K562 (cell line): ENCODE measurements at regions not wholly inside any gene's neighbourhood (a gene's known extent, or its start where the extent isn't known, plus 50 kb on each side); places are given as distances from the start of the nearest gene placed in this dataset.

ENCODE experiments used
- ATAC-seq: fragments of 200-7000 bp; cut with Tn5 transposase; 3 replicates; pipeline ENCODE4 v1.9.1; 2020; ENCODE audit warnings: moderate library complexity
- BruUV-seq: library from RNA; stranded (reverse); fragments of 400-500 nt; replicated peaks from 2 replicates; lab custom pipeline; 2021; lab: Mats Ljungman, UMichigan
- CTCF ChIA-PET: fragments of 300-600 bp; formaldehyde crosslinking; extraction: SDS; loops from one replicate; lab custom pipeline; 2021; ENCODE audit warnings: low intra/inter-chr PET ratio; lab: Yijun Ruan, JAX
- POLR2A ChIA-PET: fragments of 300-600, 350-650 bp; sonication (Branson Sonifier 250); formaldehyde crosslinking; extraction: SDS; loops from one replicate; lab custom pipeline; 2021; ENCODE audit warnings: antibody characterized with exemption, inconsistent platforms; lab: Yijun Ruan, JAX
- DNase-seq, 4 experiments: peaks; one replicate each; pipeline versions ENCODE4 v3.0.0 to v3.0.0-alpha.2; 2011 to 2018; ENCODE audit warnings: low spot score in 3 of 4, mixed read lengths in 3 of 4; ENCODE audit errors: extremely low read depth in 1 of 4
- FAIRE-seq: peaks from 2 replicates; lab custom pipeline; 2011; peaks lifted over from hg19 to GRCh38; lab: Jason Lieb, UNC
- H2AFZ ChIP-seq: 2 replicates; pipeline ENCODE4 v1.6.0; 2011; ENCODE audit warnings: low read depth, low read length, control low read depth, inconsistent platforms
- H3K27ac ChIP-seq: fragments of 200-600 bp; 3 replicates; pipeline ENCODE4 v1.8.0; 2011; ENCODE audit warnings: low read depth, mild to moderate bottlenecking, control low read depth, inconsistent platforms, low read length, moderate library complexity, mixed read lengths; ENCODE audit errors: extremely low read depth
- H3K27me3 ChIP-seq, 2 experiments: fragments of 300-600 bp in 1 of 2; 2 replicates in 1 of 2; 3 replicates in 1 of 2; pipeline versions ENCODE4 v1.6.0 to v1.8.0; 2011; ENCODE audit warnings: inconsistent platforms in 2 of 2, low read length in 2 of 2, mild to moderate bottlenecking in 1 of 2, mixed read lengths in 1 of 2, moderate library complexity in 1 of 2; ENCODE audit not compliant: control insufficient read depth in 2 of 2, insufficient read depth in 2 of 2
- H3K36me3 ChIP-seq: fragments of 300-600 bp; 3 replicates; pipeline ENCODE4 v1.8.0; 2011; ENCODE audit warnings: mild to moderate bottlenecking, low read length, inconsistent platforms; ENCODE audit not compliant: control insufficient read depth, insufficient read depth
- H3K4me1 ChIP-seq, 2 experiments: fragments of 200-600 bp in 1 of 2; replicated peaks in 1 of 2; 2 replicates in 1 of 2; 3 replicates in 1 of 2; pipeline versions ENCODE4 v1.5.1 to v1.8.0; 2011; ENCODE audit warnings: inconsistent platforms in 2 of 2, low read length in 2 of 2, mild to moderate bottlenecking in 1 of 2, mixed read lengths in 1 of 2, moderate library complexity in 1 of 2; ENCODE audit not compliant: control insufficient read depth in 2 of 2, insufficient read depth in 2 of 2
- H3K4me2 ChIP-seq: 2 replicates; pipeline ENCODE4 v1.6.1; 2011; ENCODE audit warnings: low read length, control low read depth, inconsistent platforms, mixed read lengths; ENCODE audit not compliant: insufficient read depth
- H3K4me3 ChIP-seq: fragments of 200-600 bp; sonication (generic), shearing (Covaris generic); 2 replicates; pipeline ENCODE4 v1.5.1; 2016; ENCODE audit warnings: control low read depth, inconsistent platforms
- H3K79me2 ChIP-seq: fragments of 200-600 bp; 3 replicates; pipeline ENCODE4 v1.8.0; 2011; ENCODE audit warnings: low read length, inconsistent platforms; ENCODE audit not compliant: control insufficient read depth, insufficient read depth
- H3K9ac ChIP-seq, 2 experiments: 2 replicates each; pipeline versions ENCODE4 v1.6.0 to v1.6.1; 2011; ENCODE audit warnings: low read depth in 2 of 2, low read length in 2 of 2, control low read depth in 1 of 2, inconsistent platforms in 1 of 2, mild to moderate bottlenecking in 1 of 2, mixed read lengths in 1 of 2; ENCODE audit not compliant: insufficient read depth in 1 of 2
- H3K9me1 ChIP-seq: one replicate; pipeline ENCODE4 v1.6.0; 2011; ENCODE audit warnings: inconsistent platforms, mild to moderate bottlenecking, low read length, moderate library complexity; ENCODE audit not compliant: control insufficient read depth, insufficient read depth
- H3K9me3 ChIP-seq: replicated peaks from 2 replicates; pipeline ENCODE4 v1.5.1; 2011; ENCODE audit warnings: low read depth, low read length, inconsistent platforms; ENCODE audit not compliant: control insufficient read depth, insufficient read depth
- H4K20me1 ChIP-seq: replicated peaks from 2 replicates; pipeline ENCODE4 v1.6.1; 2011; ENCODE audit warnings: low read length, inconsistent platforms, mixed read lengths; ENCODE audit not compliant: control insufficient read depth, insufficient read depth
- ARID2 ChIP-seq: fragments of 450-650 bp; IDR thresholded peaks from 2 replicates; pipeline ENCODE4 v1.6.1; 2017; ENCODE audit warnings: antibody characterized with exemption, mild to moderate bottlenecking
- ETS2 ChIP-seq: IDR thresholded peaks from 2 replicates; pipeline ENCODE4 v1.6.1; 2016; ENCODE audit warnings: borderline replicate concordance, missing genetic modification characterization, mild to moderate bottlenecking, moderate library complexity, missing compliant biosample characterization; ENCODE audit not compliant: poor library complexity, severe bottlenecking
- FOXO4 ChIP-seq: fragments of 450-650 bp; formaldehyde crosslinking; IDR thresholded peaks from 2 replicates; pipeline ENCODE4 v1.4.0; 2020; ENCODE audit warnings: mild to moderate bottlenecking, moderate library complexity
- NFXL1 ChIP-seq: fragments of 450-650 bp; formaldehyde crosslinking; IDR thresholded peaks from 2 replicates; pipeline ENCODE4 v1.4.0; 2021; ENCODE audit warnings: mild to moderate bottlenecking
- OTX1 ChIP-seq: fragments of 450-650 bp; formaldehyde crosslinking; IDR thresholded peaks from 2 replicates; pipeline ENCODE4 v1.4.0; 2022; ENCODE audit warnings: mild to moderate bottlenecking
- ZBTB1 ChIP-seq: sonication (generic); formaldehyde crosslinking; IDR thresholded peaks from 2 replicates; pipeline ENCODE4 v1.8.1; 2023; ENCODE audit warnings: missing genetic modification reagents, low read depth, mild to moderate bottlenecking, borderline replicate concordance
- ZNF347 ChIP-seq: fragments of 450-650 bp; formaldehyde crosslinking; IDR thresholded peaks from 2 replicates; pipeline ENCODE4 v1.4.0; 2020; ENCODE audit warnings: low read depth, mild to moderate bottlenecking, moderate library complexity
- ZNF507 ChIP-seq: conservative IDR thresholded peaks from 2 replicates; pipeline ENCODE4 v1.6.1; 2017; ENCODE audit warnings: missing genetic modification characterization, missing compliant biosample characterization
- WGBS: fragments of 100-300 bp; shearing (Covaris generic); methylation state at CpG from one replicate; pipeline ENCODE4 v1.1.6; 2016; ENCODE audit warnings: low coverage, mixed read lengths; ENCODE audit not compliant: insufficient coverage; ENCODE audit errors: missing lambda C conversion rate; 5-methylcytosine and 5-hydroxymethylcytosine counted together
- in situ Hi-C: fragments of 300-500 bp; cut with MboI; formaldehyde crosslinking; loops from 4 replicates; pipeline ENCODE4 v1.15.0; 2018; ENCODE audit warnings: inconsistent platforms, mixed read lengths
- intact Hi-C: fragments of 100-400 bp; cut with micrococcal nuclease; formaldehyde crosslinking; loops from 2 replicates; pipeline ENCODE4 v1.14.2; 2022

GRCh38 chr13:73616861-73617260, 517.3 kb downstream of the KLF12 start:
- in situ Hi-C loops, result no loop called here
- H3K27me3 ChIP-seq, result peaks cover 3 to 6% of the 10 kb centered on the region in 2 experiments; a peak in 2 of 5 replicates
- WGBS, result 0% methylated on average over 2 of the region's 3 CpGs
- H2AFZ ChIP-seq, result no peak overlapping the region
- ATAC-seq (no peak), DNase-seq (no peak), FAIRE-seq (no peak)
- ChIA-PET CTCF (no interaction called here), POLR2A (no interaction called here)
- no peak overlapping the region for H3K4me3 ChIP-seq
- no peak overlapping the region for H3K27ac ChIP-seq
- H3K79me2 ChIP-seq, result no peaks in the 10 kb centered on the region
- BruUV-seq, result no TSS peak
- H3K4me2 ChIP-seq, result no peak overlapping the region
- no peaks in the 10 kb centered on the region for H3K4me1 ChIP-seq
- no peak for TF ChIP-seq ZNF347 (CRISPR knock-in tag)
- intact Hi-C loops, result no loop called here
- H4K20me1 ChIP-seq, result no peaks in the 10 kb centered on the region
- no peak overlapping the region for H3K9ac ChIP-seq
- no peaks in the 10 kb centered on the region for H3K9me3 ChIP-seq
- no peaks in the 10 kb centered on the region for H3K36me3 ChIP-seq
- H3K9me1 ChIP-seq, result no peaks in the 10 kb centered on the region

DNA sequence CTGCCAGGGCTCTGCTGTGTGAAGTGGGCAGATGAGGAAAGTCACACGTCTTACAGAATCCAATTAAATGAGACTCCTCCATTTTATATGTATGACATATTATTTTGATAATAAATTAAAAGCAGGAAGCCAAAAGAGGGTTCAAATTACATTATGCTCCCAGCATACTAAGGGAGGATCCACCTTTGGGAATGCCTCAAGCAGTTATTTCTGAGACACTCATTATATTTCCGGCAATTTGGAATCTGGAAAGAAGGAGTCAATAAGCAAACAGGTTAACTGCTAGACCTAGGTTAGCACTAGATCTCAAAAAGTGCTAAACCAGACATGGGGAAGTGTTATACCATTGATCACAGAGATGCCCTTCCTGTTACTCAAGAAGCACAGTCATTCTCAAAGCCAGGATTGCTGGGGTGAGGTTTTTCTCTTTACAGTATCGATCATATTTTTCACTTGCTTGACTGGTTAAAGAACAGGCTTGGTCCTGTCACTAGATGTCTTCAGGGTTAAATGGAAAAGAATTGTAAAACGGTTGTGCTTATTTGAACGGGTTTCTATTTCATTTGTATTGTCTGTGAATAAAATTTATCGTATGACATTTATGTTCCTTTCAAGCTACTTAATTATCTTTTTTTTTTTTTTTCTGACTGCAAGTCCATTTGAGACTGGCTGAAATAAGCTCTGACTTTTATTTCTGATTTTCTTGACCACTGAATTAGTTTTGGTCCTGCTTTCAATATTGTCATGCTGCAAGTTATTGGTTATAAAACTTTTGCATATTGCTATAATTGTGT, 523.2 kb downstream of the KLF12 start:
- no peaks in the 10 kb centered on the region for H3K4me1 ChIP-seq
- ChIA-PET POLR2A (no interaction called here), CTCF (no interaction called here)
- in situ Hi-C loops (no loop called here), intact Hi-C loops (no loop called here)
- H3K36me3 ChIP-seq, result no peaks in the 10 kb centered on the region
- H4K20me1 ChIP-seq, result no peaks in the 10 kb centered on the region
- H3K4me2 ChIP-seq, result no peak overlapping the region
- TF ChIP-seq ZNF507 (tag) (no peak), ETS2 (no peak), ARID2 (no peak), ZBTB1 (CRISPR knock-in tag) (no peak), OTX1 (CRISPR knock-in tag) (no peak), FOXO4 (CRISPR knock-in tag) (no peak), NFXL1 (no peak)
- H3K79me2 ChIP-seq, result no peaks in the 10 kb centered on the region
- ATAC-seq, result no peak
- no peak overlapping the region for H2AFZ ChIP-seq
- peaks cover 0 to 6% of the 10 kb centered on the region in 2 experiments; a peak in 2 of 5 replicates for H3K27me3 ChIP-seq
- no TSS peak for BruUV-seq
- H3K27ac ChIP-seq, result no peak overlapping the region
- no peaks in the 10 kb centered on the region for H3K9me1 ChIP-seq
- WGBS, result 0% methylated on average over 6 of the region's 6 CpGs
- H3K9ac ChIP-seq, result no peak overlapping the region
- no peak for DNase-seq
- no peaks in the 10 kb centered on the region for H3K9me3 ChIP-seq
- H3K4me3 ChIP-seq, result no peak overlapping the region
- FAIRE-seq, result no peak
